GM12891 (cell line): ENCODE measurements at regions not wholly inside any gene's neighbourhood (a gene's known extent, or its start where the extent isn't known, plus 50 kb on each side); places are given as distances from the start of the nearest gene placed in this dataset.

Source experiments
- PAX5 ChIP-seq: IDR thresholded peaks from 2 replicates; pipeline ENCODE4 v1.6.1; 2011; ENCODE audit warnings: low read length, moderate library complexity, mild to moderate bottlenecking; ENCODE audit not compliant: insufficient read depth, severe bottlenecking
- POLR2A ChIP-seq: IDR thresholded peaks from 2 replicates; pipeline ENCODE4 v1.6.1; 2011; ENCODE audit warnings: low read depth, low read length, control low read depth
- TAF1 ChIP-seq: IDR thresholded peaks from 2 replicates; pipeline ENCODE4 v1.6.1; 2011; ENCODE audit warnings: low read depth, low read length, control low read depth

DNA sequence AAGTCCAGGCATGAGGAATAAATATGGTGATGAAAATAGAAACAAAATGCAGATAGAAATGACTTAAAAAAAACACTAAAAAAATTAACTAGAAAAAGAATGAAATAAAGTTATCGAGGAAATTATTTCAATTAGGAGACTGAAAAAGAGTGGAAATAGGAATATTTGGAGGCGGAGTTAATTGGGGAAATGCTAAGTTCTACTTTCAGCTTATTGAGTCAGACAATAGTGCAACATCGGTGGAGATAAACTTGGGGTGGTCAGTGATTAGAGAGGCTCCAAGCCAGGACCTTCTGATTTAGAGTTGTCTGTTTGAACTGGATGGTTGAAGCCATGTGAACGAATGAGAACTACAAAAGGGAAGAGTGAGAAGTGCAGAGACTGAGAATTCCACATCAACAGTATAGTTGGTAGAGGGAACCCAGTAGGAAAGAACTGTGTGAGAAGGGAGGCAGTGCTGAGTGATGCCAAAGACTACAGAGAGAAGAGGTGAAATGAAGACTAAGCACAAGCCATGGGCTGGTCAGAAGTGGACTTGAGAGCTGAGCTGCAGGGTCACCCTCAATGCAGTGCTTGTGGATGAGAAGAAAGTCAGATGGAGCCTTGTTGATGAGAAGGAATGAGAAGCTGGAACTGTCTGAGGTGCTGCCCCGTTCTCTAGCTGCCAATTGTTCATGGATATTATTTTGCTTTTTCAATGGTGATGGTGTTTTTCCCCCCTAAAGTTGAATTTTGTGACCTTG lies 160.7 kb downstream of the ICE1 start:
- no peak for TF ChIP-seq POLR2A
- TF ChIP-seq TAF1 = no peak
- TF ChIP-seq PAX5 = no peak
